ENCODE measurements at regions not wholly inside any gene's neighbourhood (a gene's known extent, or its start where the extent isn't known, plus 50 kb on each side); places are given as distances from the start of the nearest gene placed in this dataset.

- Histone ChIP-seq H3K36me3 (no peaks in the 10 kb centered on the region), H3K4me1 (replicated peaks) (no peaks in the 10 kb centered on the region), H3K4me3 (no peak overlapping the region), H3K27ac (no peak overlapping the region), H3K27me3 (replicated peaks; ENCODE audit: insufficient read depth) (no peaks in the 10 kb centered on the region), H3K9me3 (no peaks in the 10 kb centered on the region)
- WGBS = 70% methylated on average over 2 of the region's 2 CpGs
- intact Hi-C loops (cut with DNase I) = no loop called here
- TF ChIP-seq CTCF (IDR thresholded peaks at IDR 0.05) (no peak), POLR2AphosphoS5 (IDR thresholded peaks at IDR 0.05) (no peak), POLR2A (IDR thresholded peaks at IDR 0.05) (no peak)
- no peak for DNase-seq (ENCODE audit: low spot score)
Observed at GRCh38 chr4:143762511-143762910, 62.0 kb upstream of the FREM3 start.

All from prostate gland (tissue), 2 donors.